Bronchial epithelial cell (primary cell): ENCODE measurements at regions not wholly inside any gene's neighbourhood (a gene's known extent, or its start where the extent isn't known, plus 50 kb on each side); places are given as distances from the start of the nearest gene placed in this dataset.

Experiments
- DNase-seq: peaks from one replicate; pipeline ENCODE4 v3.0.0-alpha.2; 2010; ENCODE audit warnings: low read depth
- FAIRE-seq: peaks from 2 replicates; lab custom pipeline; 2011; peaks lifted over from hg19 to GRCh38; lab: Jason Lieb, UNC
- H3K27me3 ChIP-seq: 2 replicates; pipeline ENCODE4 v1.5.1; 2011; ENCODE audit warnings: low read length; ENCODE audit not compliant: control insufficient read depth, insufficient read depth
- H3K36me3 ChIP-seq: 2 replicates; pipeline ENCODE4 v1.5.1; 2011; ENCODE audit warnings: low read length; ENCODE audit not compliant: control insufficient read depth, insufficient read depth
- H3K4me3 ChIP-seq: 2 replicates; pipeline ENCODE4 v1.5.1; 2011; ENCODE audit warnings: mild to moderate bottlenecking, low read depth, low read length, control low read depth
- CTCF ChIP-seq: IDR thresholded peaks from 2 replicates; pipeline ENCODE4 v1.5.1; 2011; ENCODE audit warnings: mild to moderate bottlenecking, moderate library complexity, low read length, control low read depth, inconsistent platforms; ENCODE audit not compliant: insufficient read depth, severe bottlenecking

- H3K27me3 ChIP-seq, result no peaks in the 10 kb centered on the region
- H3K4me3 ChIP-seq, result no peak overlapping the region
- TF ChIP-seq CTCF, result no peak
- no peaks in the 10 kb centered on the region for H3K36me3 ChIP-seq
- no peak for FAIRE-seq
- DNase-seq, result no peak
Measured at GRCh38 chr4:184950926-184951325, 67.4 kb upstream of the HELT start.

- no peak for TF ChIP-seq CTCF
- Histone ChIP-seq H3K36me3 (no peaks in the 10 kb centered on the region), H3K4me3 (no peak overlapping the region), H3K27me3 (no peaks in the 10 kb centered on the region)
- DNase-seq (no peak), FAIRE-seq (no peak)
Measured at GRCh38 chr4:184951668-184952160, 66.6 kb upstream of the HELT start.

- FAIRE-seq (no peak), DNase-seq (no peak)
- H3K27me3 ChIP-seq, result no peaks in the 10 kb centered on the region
- no peak for TF ChIP-seq CTCF
- no peak overlapping the region for H3K4me3 ChIP-seq
- no peaks in the 10 kb centered on the region for H3K36me3 ChIP-seq
Measured at GRCh38 chr4:184952522-184952921, 65.8 kb upstream of the HELT start.

GRCh38 chr4:184953421-184953945 lies 64.8 kb upstream of the HELT start:
- Histone ChIP-seq H3K36me3 (no peaks in the 10 kb centered on the region), H3K27me3 (no peaks in the 10 kb centered on the region), H3K4me3 (no peak overlapping the region)
- FAIRE-seq (no peak), DNase-seq (no peak)
- no peak for TF ChIP-seq CTCF

GRCh38 chr4:184953971-184954370 lies 64.3 kb upstream of the HELT start:
- FAIRE-seq (no peak), DNase-seq (no peak)
- TF ChIP-seq CTCF, result no peak
- H3K27me3 ChIP-seq, result no peaks in the 10 kb centered on the region
- no peak overlapping the region for H3K4me3 ChIP-seq
- H3K36me3 ChIP-seq, result no peaks in the 10 kb centered on the region

GRCh38 chr4:184954482-184954881 lies 63.8 kb upstream of the HELT start:
- DNase-seq, result no peak
- no peaks in the 10 kb centered on the region for H3K27me3 ChIP-seq
- TF ChIP-seq CTCF, result no peak
- H3K4me3 ChIP-seq, result no peak overlapping the region
- no peak for FAIRE-seq
- H3K36me3 ChIP-seq, result no peaks in the 10 kb centered on the region
